ENCODE measurements at regions not wholly inside any gene's neighbourhood (a gene's known extent, or its start where the extent isn't known, plus 50 kb on each side); places are given as distances from the start of the nearest gene placed in this dataset.

DNA sequence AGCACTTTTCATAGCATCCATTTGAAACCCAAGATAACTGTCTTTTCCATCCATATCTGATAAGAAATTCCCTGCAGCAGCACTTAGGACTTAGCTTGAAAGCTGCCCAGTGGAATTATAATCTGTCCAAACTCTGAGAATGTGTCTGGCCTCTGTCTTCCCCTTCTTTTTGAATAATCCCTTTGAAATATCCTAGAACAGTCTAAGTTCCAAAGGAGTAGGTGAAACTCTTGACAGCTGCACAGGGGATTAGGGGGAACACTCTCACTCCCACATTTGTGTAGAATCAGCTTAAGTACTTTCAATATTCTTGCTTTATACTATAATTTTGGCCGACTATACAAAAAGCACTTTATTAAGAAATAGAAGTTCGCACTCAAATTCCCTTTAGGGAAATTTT lies 157.7 kb downstream of the PAPSS1 start:
- Histone ChIP-seq H3K9me2 (ENCODE audit: insufficient read depth) (no peaks in the 10 kb centered on the region), H3K27me3 (ENCODE audit: insufficient read depth, low read depth) (no peaks in the 10 kb centered on the region), H3K4me2 (no peak overlapping the region), H3F3A (ENCODE audit: insufficient read depth, low read depth) (no peaks in the 10 kb centered on the region), H3K4me1 (replicated peaks; ENCODE audit: insufficient read depth) (no peaks in the 10 kb centered on the region), H3K79me2 (ENCODE audit: low read depth) (no peaks in the 10 kb centered on the region), H3K9me3 (ENCODE audit: insufficient read depth, low read depth) (no peaks in the 10 kb centered on the region), H3K27ac (no peak overlapping the region), H3K4me3 (no peak overlapping the region), H4K20me1 (ENCODE audit: insufficient read depth) (no peaks in the 10 kb centered on the region), H3K36me3 (ENCODE audit: low read depth) (no peaks in the 10 kb centered on the region), H2AFZ (no peak overlapping the region)
- POLR2A ChIA-PET (ENCODE audit: unreplicated experiment): no interaction called here
- CTCF ChIA-PET: no interaction called here
- intact Hi-C loops (cut with micrococcal nuclease; ENCODE audit: unreplicated experiment): no loop called here
- DNase-seq: no peak
- no peak for TF ChIP-seq CTCF (conservative IDR thresholded peaks at IDR 0.05)
- no peak for TF ChIP-seq EZH2 (IDR thresholded peaks at IDR 0.05; ENCODE audit: low read depth)
- BruUV-seq (replicated peaks): no TSS peak

- peak in 1 of 2 experiments; percentile 34 for DNase-seq
- H3K4me2 ChIP-seq: no peak overlapping the region
- POLR2A ChIA-PET (ENCODE audit: unreplicated experiment): no interaction called here
- intact Hi-C loops (cut with micrococcal nuclease; ENCODE audit: unreplicated experiment): no loop called here
- CTCF ChIA-PET: no interaction called here
- H3K36me3 ChIP-seq (ENCODE audit: low read depth): no peaks in the 10 kb centered on the region
- H3K79me2 ChIP-seq (ENCODE audit: low read depth): no peaks in the 10 kb centered on the region
- no peak overlapping the region for H3K4me3 ChIP-seq
- no peaks in the 10 kb centered on the region for H3K9me3 ChIP-seq (ENCODE audit: insufficient read depth, low read depth)
- BruUV-seq (replicated peaks): no TSS peak
- no peaks in the 10 kb centered on the region for H3K9me2 ChIP-seq (ENCODE audit: insufficient read depth)
- no peak overlapping the region for H3K27ac ChIP-seq
- H2AFZ ChIP-seq: no peak overlapping the region
- H3K27me3 ChIP-seq (ENCODE audit: insufficient read depth, low read depth): no peaks in the 10 kb centered on the region
- 0 out of 2 replicates have a peak, but pooled peaks cover 3% of the 10 kb centered on the region for H3F3A ChIP-seq (ENCODE audit: insufficient read depth, low read depth)
- no peak for TF ChIP-seq EZH2 (IDR thresholded peaks at IDR 0.05; ENCODE audit: low read depth)
- TF ChIP-seq CTCF (conservative IDR thresholded peaks at IDR 0.05): no peak
- H4K20me1 ChIP-seq (ENCODE audit: insufficient read depth): no peaks in the 10 kb centered on the region
- no peaks in the 10 kb centered on the region for H3K4me1 ChIP-seq (replicated peaks; ENCODE audit: insufficient read depth)
Observed at GRCh38 chr4:107561481-107561880, 158.6 kb downstream of the PAPSS1 start.

GRCh38 chr4:107559653-107560052 lies 160.4 kb downstream of the PAPSS1 start:
- intact Hi-C loops (cut with micrococcal nuclease; ENCODE audit: unreplicated experiment): no loop called here
- BruUV-seq (replicated peaks): no TSS peak
- no peak overlapping the region for H3K4me2 ChIP-seq
- no peaks in the 10 kb centered on the region for H3K27me3 ChIP-seq (ENCODE audit: insufficient read depth, low read depth)
- no peaks in the 10 kb centered on the region for H3K36me3 ChIP-seq (ENCODE audit: low read depth)
- no peak overlapping the region for H2AFZ ChIP-seq
- no peaks in the 10 kb centered on the region for H3K79me2 ChIP-seq (ENCODE audit: low read depth)
- no peaks in the 10 kb centered on the region for H3K9me3 ChIP-seq (ENCODE audit: insufficient read depth, low read depth)
- H3K9me2 ChIP-seq (ENCODE audit: insufficient read depth): no peaks in the 10 kb centered on the region
- no peak overlapping the region for H3K4me3 ChIP-seq
- no peaks in the 10 kb centered on the region for H4K20me1 ChIP-seq (ENCODE audit: insufficient read depth)
- no peaks in the 10 kb centered on the region for H3K4me1 ChIP-seq (replicated peaks; ENCODE audit: insufficient read depth)
- no peak for TF ChIP-seq CTCF (conservative IDR thresholded peaks at IDR 0.05)
- no peak for TF ChIP-seq EZH2 (IDR thresholded peaks at IDR 0.05; ENCODE audit: low read depth)
- no peak overlapping the region for H3K27ac ChIP-seq
- ChIA-PET CTCF (no interaction called here), POLR2A (ENCODE audit: unreplicated experiment) (no interaction called here)
- H3F3A ChIP-seq (ENCODE audit: insufficient read depth, low read depth): 0 out of 2 replicates have a peak, but pooled peaks cover 8% of the 10 kb centered on the region
- DNase-seq: no peak
